ENCODE measurements at regions not wholly inside any gene's neighbourhood (a gene's known extent, or its start where the extent isn't known, plus 50 kb on each side); places are given as distances from the start of the nearest gene placed in this dataset.

- no peak for DNase-seq (ENCODE audit: insufficient read length, low spot score)
- FAIRE-seq: no peak
These were observed 149.2 kb upstream of the NCKAP5 start for GRCh38 chr2:133717497-133717896.

- DNase-seq (ENCODE audit: insufficient read length, low spot score) (no peak), FAIRE-seq (no peak)
These were observed 150.5 kb upstream of the NCKAP5 start for GRCh38 chr2:133718688-133719201.

- FAIRE-seq (no peak), DNase-seq (ENCODE audit: insufficient read length, low spot score) (no peak)
These were observed 152.2 kb upstream of the NCKAP5 start for GRCh38 chr2:133720429-133720828.

DNA sequence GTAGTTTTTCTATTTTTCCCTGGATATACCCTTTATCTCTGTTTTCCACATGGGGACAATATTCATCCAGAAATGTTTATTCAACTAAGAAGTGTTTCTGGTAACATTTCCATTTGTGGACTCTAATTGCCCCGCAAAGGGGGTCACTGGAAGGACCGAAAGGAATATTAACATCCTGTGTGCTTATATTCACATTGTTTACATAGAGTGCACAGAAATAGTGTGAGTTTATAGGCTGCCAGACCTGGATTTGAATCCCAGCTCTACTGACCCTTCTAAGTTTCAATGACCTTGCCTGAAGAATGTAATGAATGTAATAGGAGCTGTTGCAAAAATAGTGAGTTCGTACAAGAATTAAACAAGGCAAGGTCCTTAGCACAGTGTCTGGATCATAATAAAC, 152.9 kb upstream of the NCKAP5 start:
- no peak for DNase-seq (ENCODE audit: insufficient read length, low spot score)
- FAIRE-seq: no peak

DNA sequence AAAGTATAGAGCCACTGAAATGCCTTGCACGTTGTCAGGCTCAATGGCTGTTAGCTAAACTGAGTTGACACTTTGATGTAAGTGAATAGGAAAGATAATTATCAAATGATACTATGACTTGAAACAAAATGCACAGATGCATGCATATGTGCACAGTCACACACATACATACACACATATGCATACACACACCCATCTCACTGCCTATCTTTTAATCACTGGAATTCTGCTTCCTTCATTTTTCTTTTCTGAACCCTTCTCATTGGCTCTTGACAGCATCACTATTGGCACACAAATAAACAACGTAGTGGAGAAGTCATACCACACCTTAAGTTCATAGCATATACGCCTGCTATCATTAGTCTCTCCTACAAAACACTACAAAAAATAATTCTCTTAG, 154.9 kb upstream of the NCKAP5 start:
- no peak for FAIRE-seq
- DNase-seq (ENCODE audit: insufficient read length, low spot score): no peak

DNA sequence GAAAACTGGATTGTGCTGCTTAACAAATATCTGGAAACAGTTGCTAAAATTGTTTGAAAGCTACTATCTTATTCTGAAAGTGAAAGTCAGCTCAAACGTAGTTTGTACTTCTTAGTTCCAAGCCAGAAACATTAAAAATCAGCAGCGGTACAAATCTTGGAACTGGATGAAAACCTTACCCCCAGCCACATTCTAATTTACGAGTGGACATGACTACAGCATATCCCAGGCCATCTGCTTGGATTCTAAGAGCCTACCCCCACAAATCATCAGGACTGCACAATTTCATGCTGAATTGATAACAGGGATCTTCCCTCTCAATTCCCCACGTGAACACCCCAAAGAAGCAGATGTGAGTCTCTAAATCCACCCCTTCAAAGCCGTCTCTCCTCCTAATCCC, 158.7 kb upstream of the NCKAP5 start:
- DNase-seq (ENCODE audit: insufficient read length, low spot score): no peak
- FAIRE-seq: no peak

- no peak for FAIRE-seq
- DNase-seq (ENCODE audit: insufficient read length, low spot score): no peak
These were observed 163.8 kb upstream of the NCKAP5 start for GRCh38 chr2:133732059-133732458.

- no peak for DNase-seq (ENCODE audit: insufficient read length, low spot score)
- FAIRE-seq: no peak
These were observed 165.0 kb upstream of the NCKAP5 start for GRCh38 chr2:133732982-133733900.

DNA sequence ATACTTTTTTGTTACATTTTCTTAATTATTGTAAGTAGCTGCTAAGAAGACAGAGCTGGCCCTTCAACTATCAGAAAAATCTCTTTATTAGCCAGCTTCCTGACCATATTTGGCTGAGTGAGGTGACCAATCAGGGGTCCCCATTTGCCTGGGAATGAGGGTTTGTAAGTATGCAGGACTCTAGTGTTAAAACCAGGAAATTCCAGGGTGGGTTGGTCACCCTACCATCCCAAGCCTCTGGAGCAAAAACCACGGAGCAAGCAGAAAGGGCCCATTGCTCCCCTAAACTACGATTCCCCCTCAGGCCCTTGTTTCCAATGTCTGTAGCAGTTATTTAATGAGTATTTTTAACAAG, 165.6 kb upstream of the NCKAP5 start:
- DNase-seq (ENCODE audit: insufficient read length, low spot score): no peak
- no peak for FAIRE-seq

- DNase-seq (ENCODE audit: insufficient read length, low spot score) (no peak), FAIRE-seq (no peak)
These were observed 166.6 kb upstream of the NCKAP5 start for GRCh38 chr2:133734716-133735495.

DNA sequence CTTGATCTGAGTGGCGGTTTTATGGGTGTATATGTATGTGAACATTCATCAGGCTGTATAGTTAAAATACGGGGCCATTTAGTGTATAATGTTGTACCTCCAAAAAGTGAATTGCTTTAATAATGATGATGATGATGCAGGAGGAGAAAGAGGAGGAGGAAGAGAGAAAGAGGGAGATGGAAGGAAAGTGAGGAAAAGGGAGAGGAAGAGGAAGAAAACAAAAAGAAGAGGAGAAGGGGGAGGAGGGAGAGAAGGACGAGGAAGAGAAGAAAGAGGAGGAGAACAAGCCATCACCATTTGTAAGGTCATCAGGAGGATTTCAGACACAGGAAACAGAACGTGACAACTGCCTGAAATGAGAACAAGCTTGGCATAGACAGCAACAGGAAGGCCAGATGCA, 168.4 kb upstream of the NCKAP5 start:
- DNase-seq (ENCODE audit: insufficient read length, low spot score): no peak
- FAIRE-seq: no peak

GRCh38 chr2:133737242-133737993, 169.2 kb upstream of the NCKAP5 start:
- FAIRE-seq (no peak), DNase-seq (ENCODE audit: insufficient read length, low spot score) (no peak)

- no peak for DNase-seq (ENCODE audit: insufficient read length, low spot score)
- no peak for FAIRE-seq
These were observed 170.8 kb upstream of the NCKAP5 start for GRCh38 chr2:133739039-133739438.

DNA sequence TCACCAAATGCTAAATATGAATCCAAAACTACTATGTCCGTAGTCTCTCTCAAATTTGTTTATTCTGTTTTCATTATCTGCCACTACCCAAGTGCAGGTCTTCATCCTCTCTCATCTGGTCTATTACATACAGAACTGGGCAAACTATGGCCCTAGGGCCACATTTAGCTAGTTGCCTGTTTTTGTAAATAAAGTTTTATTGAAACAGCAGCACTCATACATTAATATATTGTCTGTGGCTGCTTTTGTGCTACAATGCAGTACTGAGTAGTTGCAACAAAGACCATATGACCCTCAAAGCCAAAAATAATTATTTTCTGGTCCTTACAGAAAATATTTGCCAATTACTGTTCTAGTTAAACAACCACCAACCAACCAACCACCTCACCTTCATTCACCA, 172.2 kb upstream of the NCKAP5 start:
- no peak for DNase-seq (ENCODE audit: insufficient read length, low spot score)
- no peak for FAIRE-seq

GRCh38 chr2:133748007-133748700, 179.9 kb upstream of the NCKAP5 start:
- FAIRE-seq (no peak), DNase-seq (ENCODE audit: insufficient read length, low spot score) (no peak)

- no peak for DNase-seq (ENCODE audit: insufficient read length, low spot score)
- FAIRE-seq: no peak
These were observed 185.4 kb upstream of the NCKAP5 start for GRCh38 chr2:133753665-133754064.

GRCh38 chr2:133755480-133756300, 187.4 kb upstream of the NCKAP5 start:
- no peak for DNase-seq (ENCODE audit: insufficient read length, low spot score)
- FAIRE-seq: no peak

GRCh38 chr2:133756833-133757232, 188.6 kb upstream of the NCKAP5 start:
- no peak for FAIRE-seq
- no peak for DNase-seq (ENCODE audit: insufficient read length, low spot score)

DNA sequence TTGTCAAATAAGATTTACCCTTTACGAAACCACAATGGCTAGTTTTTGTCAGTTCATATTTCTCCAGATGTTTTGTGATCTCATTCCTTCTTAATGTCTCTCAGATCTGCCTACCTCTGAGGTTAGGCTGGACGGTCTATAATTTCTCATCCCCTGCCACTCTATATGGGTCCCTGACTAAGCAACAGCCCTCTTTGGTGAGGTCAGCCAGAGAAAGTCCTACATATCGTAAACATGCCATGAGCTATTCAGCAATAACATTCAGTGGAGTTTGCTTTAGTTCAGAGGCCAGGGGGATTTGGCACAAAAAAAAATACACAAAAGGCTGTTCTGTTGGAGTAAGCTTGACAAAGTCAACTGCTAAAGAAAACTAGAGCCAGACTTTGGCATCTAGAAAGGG, 192.1 kb upstream of the NCKAP5 start:
- FAIRE-seq (no peak), DNase-seq (ENCODE audit: insufficient read length, low spot score) (no peak)

- no peak for DNase-seq (ENCODE audit: insufficient read length, low spot score)
- FAIRE-seq: no peak
These were observed 197.4 kb upstream of the NCKAP5 start for GRCh38 chr2:133765658-133766057.

Data from GM19239 (cell line).